A673 (cell line): ENCODE measurements at regions not wholly inside any gene's neighbourhood (a gene's known extent, or its start where the extent isn't known, plus 50 kb on each side); places are given as distances from the start of the nearest gene placed in this dataset.

Experiments used
- BruUV-seq: library from RNA; stranded (reverse); fragments of 400-500 nt; replicated peaks from 2 replicates; lab custom pipeline; 2021; lab: Mats Ljungman, UMichigan
- CTCF ChIA-PET: fragments of 300-600 bp; sonication (Branson Sonifier 250); formaldehyde crosslinking; loops from one replicate; lab custom pipeline; 2022; ENCODE audit warnings: antibody characterized with exemption; lab: Charles Lee
- POLR2A ChIA-PET: fragments of 300-600 bp; sonication (Branson Sonifier 250); formaldehyde crosslinking; loops from one replicate; lab custom pipeline; 2022; ENCODE audit warnings: antibody characterized with exemption; ENCODE audit not compliant: low non-redundant PET; lab: Charles Lee
- DNase-seq: peaks from one replicate; pipeline ENCODE4 v3.0.0-alpha.2; 2015; ENCODE audit warnings: low spot score
- H3K27ac ChIP-seq: fragments of 200-600 bp; sonication (generic); 2 replicates; pipeline ENCODE4 v1.5.1; 2016; ENCODE audit warnings: mixed run types, low read depth, mild to moderate bottlenecking, mixed read lengths, antibody characterized with exemption, low read length; ENCODE audit not compliant: poor library complexity, severe bottlenecking
- H3K27me3 ChIP-seq: fragments of 200-600 bp; sonication (generic); replicated peaks from 2 replicates; pipeline ENCODE4 v1.6.1; 2017; ENCODE audit warnings: mixed run types, low read depth, mild to moderate bottlenecking, mixed read lengths, antibody characterized with exemption, low read length; ENCODE audit not compliant: insufficient read depth, poor library complexity
- H3K36me3 ChIP-seq: fragments of 200-600 bp; sonication (generic); 2 replicates; pipeline ENCODE4 v1.6.1; 2016; ENCODE audit warnings: mixed run types, mild to moderate bottlenecking, mixed read lengths, antibody characterized with exemption, low read length; ENCODE audit not compliant: insufficient read depth, poor library complexity, severe bottlenecking
- H3K4me1 ChIP-seq: fragments of 200-600 bp; sonication (generic); 2 replicates; pipeline ENCODE4 v1.6.1; 2017; ENCODE audit warnings: mixed run types, mild to moderate bottlenecking, mixed read lengths, antibody characterized with exemption, low read length; ENCODE audit not compliant: insufficient read depth, poor library complexity, severe bottlenecking
- H3K4me3 ChIP-seq: fragments of 200-600 bp; sonication (generic); 2 replicates; pipeline ENCODE4 v1.5.1; 2016; ENCODE audit warnings: low read depth, mixed run types, mild to moderate bottlenecking, mixed read lengths, low read length; ENCODE audit not compliant: poor library complexity, severe bottlenecking
- H3K9me3 ChIP-seq: fragments of 200-600 bp; sonication (generic); 2 replicates; pipeline ENCODE4 v1.6.1; 2016; ENCODE audit warnings: mixed run types, low read depth, mild to moderate bottlenecking, mixed read lengths, antibody characterized with exemption, low read length; ENCODE audit not compliant: poor library complexity, severe bottlenecking
- EZH2 ChIP-seq: fragments of 200-600 bp; sonication (generic); IDR thresholded peaks from 2 replicates; pipeline ENCODE4 v1.6.1; 2017; ENCODE audit warnings: borderline replicate concordance, low read depth, mild to moderate bottlenecking, mixed read lengths, antibody characterized with exemption, low read length; ENCODE audit not compliant: poor library complexity, severe bottlenecking
- intact Hi-C: fragments of 100-400 bp; cut with micrococcal nuclease; formaldehyde crosslinking; loops from one replicate; pipeline ENCODE4 v1.10.0; 2022; ENCODE audit not compliant: unreplicated experiment
- TF ChIP-seq, protein P1 (sequence below): fragments of 300-800, 200-600 bp; sonication (generic); conservative IDR thresholded peaks from 2 replicates; pipeline ENCODE4 v1.5.1; 2017; ENCODE audit warnings: low read depth, mild to moderate bottlenecking, antibody characterized with exemption, low read length, moderate library complexity, mixed read lengths

DNA sequence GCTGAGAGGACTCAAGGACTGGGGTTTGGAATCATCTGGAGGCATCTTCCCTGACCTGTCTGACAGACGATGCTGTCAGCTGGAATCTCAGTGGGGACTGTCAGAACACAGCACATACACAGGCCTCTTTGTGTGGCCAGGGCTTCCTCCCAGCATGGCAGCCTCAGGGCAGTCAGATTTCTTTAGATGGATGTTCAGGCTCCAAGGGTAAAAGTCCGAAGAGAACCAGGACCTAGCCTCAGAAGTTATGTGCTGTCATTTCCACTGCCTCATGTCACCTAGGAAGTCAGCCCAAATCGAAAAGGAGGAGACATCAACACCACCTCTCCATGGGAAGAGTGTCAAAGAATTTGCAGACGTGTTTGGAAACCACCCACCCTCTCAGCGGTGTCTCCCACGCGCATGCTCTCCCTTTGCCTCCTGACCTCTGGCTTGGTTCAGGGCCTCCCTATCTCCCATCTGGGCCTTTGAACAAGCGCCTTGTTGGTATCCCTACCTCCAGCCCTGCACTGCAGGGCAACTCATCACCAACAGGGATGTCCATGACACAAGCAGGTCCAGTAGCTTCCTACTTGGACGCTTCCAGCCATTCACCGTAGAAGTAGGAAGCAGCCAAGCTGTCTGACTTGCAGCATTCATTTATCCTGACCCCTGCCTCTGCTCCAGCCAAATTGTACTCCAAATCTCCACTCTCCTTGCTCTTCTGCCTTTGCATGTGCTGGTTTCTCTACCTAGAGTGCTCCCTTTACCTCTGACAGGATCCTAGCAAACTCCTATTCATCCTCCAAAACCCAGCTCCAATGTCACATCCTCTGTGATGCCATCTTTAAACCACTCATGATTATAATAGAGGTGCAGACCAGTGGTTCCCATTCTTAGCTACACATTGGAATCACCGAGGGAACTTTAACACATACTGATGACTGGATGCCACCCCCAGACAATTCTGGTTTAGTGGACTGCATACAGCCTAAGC lies 121.6 kb downstream of the OAT start:
- CTCF ChIA-PET: interaction anchor here (0.6 kb wide), 1 partner anchor 9 kb away, joined by 3 read pairs; no protein-coding TSS in a partner anchor
- Histone ChIP-seq H3K27ac (no peak overlapping the region), H3K4me1 (no peaks in the 10 kb centered on the region), H3K9me3 (peaks cover 11% of the 10 kb centered on the region), H3K4me3 (no peak overlapping the region), H3K27me3 (no peaks in the 10 kb centered on the region), H3K36me3 (no peaks in the 10 kb centered on the region)
- intact Hi-C loops: no loop called here
- POLR2A ChIA-PET: no interaction called here
- TF ChIP-seq, protein P1, sequence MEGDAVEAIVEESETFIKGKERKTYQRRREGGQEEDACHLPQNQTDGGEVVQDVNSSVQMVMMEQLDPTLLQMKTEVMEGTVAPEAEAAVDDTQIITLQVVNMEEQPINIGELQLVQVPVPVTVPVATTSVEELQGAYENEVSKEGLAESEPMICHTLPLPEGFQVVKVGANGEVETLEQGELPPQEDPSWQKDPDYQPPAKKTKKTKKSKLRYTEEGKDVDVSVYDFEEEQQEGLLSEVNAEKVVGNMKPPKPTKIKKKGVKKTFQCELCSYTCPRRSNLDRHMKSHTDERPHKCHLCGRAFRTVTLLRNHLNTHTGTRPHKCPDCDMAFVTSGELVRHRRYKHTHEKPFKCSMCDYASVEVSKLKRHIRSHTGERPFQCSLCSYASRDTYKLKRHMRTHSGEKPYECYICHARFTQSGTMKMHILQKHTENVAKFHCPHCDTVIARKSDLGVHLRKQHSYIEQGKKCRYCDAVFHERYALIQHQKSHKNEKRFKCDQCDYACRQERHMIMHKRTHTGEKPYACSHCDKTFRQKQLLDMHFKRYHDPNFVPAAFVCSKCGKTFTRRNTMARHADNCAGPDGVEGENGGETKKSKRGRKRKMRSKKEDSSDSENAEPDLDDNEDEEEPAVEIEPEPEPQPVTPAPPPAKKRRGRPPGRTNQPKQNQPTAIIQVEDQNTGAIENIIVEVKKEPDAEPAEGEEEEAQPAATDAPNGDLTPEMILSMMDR: no peak
- no peak for TF ChIP-seq EZH2
- no peak for DNase-seq
- no TSS peak for BruUV-seq

DNA sequence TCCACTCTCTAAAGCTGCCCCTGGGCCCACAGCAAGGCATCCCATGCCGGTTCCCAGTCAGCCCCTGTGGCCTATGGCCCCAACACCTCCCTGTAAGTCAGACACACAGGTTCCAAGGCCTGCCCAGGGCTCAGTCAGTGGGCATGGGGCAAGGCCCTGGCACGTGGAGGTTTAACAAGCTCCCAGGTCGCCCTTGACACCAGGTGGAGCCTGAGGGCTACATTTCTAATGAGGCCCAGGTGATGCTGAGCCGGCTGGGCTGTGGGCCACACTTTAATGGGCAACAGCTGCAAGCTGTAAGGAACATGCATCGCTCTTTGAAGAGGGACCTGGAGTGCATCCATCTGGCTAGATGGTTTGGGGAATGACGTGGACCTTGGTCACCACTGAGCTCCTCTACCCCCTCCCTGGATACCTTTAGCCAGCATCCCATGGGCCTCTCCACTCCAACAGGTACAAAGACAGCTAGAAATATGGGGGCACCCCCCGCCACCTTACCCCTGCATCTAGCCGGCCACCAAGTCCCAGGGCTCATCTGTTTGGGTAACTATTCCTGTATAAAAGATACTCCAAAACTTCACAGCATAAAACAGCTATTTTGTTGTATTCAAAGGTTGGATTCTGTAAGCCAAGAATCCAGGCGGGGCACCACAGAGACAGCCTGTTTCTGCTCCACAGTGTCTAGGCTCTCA lies 122.5 kb downstream of the OAT start:
- ChIA-PET POLR2A (no interaction called here), CTCF (interaction anchor here (0.6 kb wide), 1 partner anchor 10 kb away, joined by 3 read pairs; no protein-coding TSS in a partner anchor)
- Histone ChIP-seq H3K27ac (no peak overlapping the region), H3K9me3 (peaks cover 10% of the 10 kb centered on the region), H3K4me3 (no peak overlapping the region), H3K4me1 (no peaks in the 10 kb centered on the region), H3K36me3 (no peaks in the 10 kb centered on the region), H3K27me3 (no peaks in the 10 kb centered on the region)
- BruUV-seq: no TSS peak
- intact Hi-C loops: no loop called here
- TF ChIP-seq, protein P1: 0 out of 2 replicates have a peak, but pooled peaks have one; percentile 8
- no peak for TF ChIP-seq EZH2
- no peak for DNase-seq
